GM12878 (cell line): ENCODE measurements at regions not wholly inside any gene's neighbourhood (a gene's known extent, or its start where the extent isn't known, plus 50 kb on each side); places are given as distances from the start of the nearest gene placed in this dataset.

Experiments
- BMI1 ChIP-seq: fragments of 450-650 bp; IDR thresholded peaks from 2 replicates; pipeline ENCODE4 v1.6.1; 2016; ENCODE audit warnings: mild to moderate bottlenecking, moderate library complexity, borderline replicate concordance
- CHD2 ChIP-seq: IDR thresholded peaks from 2 replicates; pipeline ENCODE4 v1.6.1; 2011; ENCODE audit warnings: low read depth, low read length, improper control_type of control experiment, borderline replicate concordance
- MXI1 ChIP-seq: fragments of 150-350 bp; IDR thresholded peaks from 2 replicates; pipeline ENCODE4 v1.6.1; 2011; ENCODE audit warnings: low read depth, mild to moderate bottlenecking, inconsistent platforms, low read length, improper control_type of control experiment
- PKNOX1 ChIP-seq: fragments of 450-650 bp; IDR thresholded peaks from 2 replicates; pipeline ENCODE4 v1.6.1; 2016; ENCODE audit warnings: mild to moderate bottlenecking
- RAD21 ChIP-seq: IDR thresholded peaks from 2 replicates; pipeline ENCODE4 v1.6.1; 2011; ENCODE audit warnings: mild to moderate bottlenecking, low read depth, low read length, moderate library complexity; ENCODE audit not compliant: insufficient read depth
- RELB ChIP-seq: fragments of 450-650 bp; IDR thresholded peaks from 2 replicates; pipeline ENCODE4 v1.6.1; 2017; ENCODE audit warnings: low read depth, mild to moderate bottlenecking, moderate library complexity
- RUNX3 ChIP-seq: IDR thresholded peaks from 2 replicates; pipeline ENCODE4 v1.6.1; 2012; ENCODE audit warnings: low read length, inconsistent platforms
- SMC3 ChIP-seq: IDR thresholded peaks from 2 replicates; pipeline ENCODE4 v1.6.1; 2011; ENCODE audit warnings: low read length, improper control_type of control experiment, borderline replicate concordance
- SRF ChIP-seq, 2 experiments: IDR thresholded peaks; 2 replicates each; pipeline ENCODE4 v1.6.1; 2011; ENCODE audit warnings: low read depth in 2 of 2, low read length in 2 of 2, mild to moderate bottlenecking in 1 of 2, moderate library complexity in 1 of 2
- TARDBP ChIP-seq: IDR thresholded peaks from 2 replicates; pipeline ENCODE4 v1.6.1; 2016; ENCODE audit warnings: borderline replicate concordance
- ZNF384 ChIP-seq: IDR thresholded peaks from 2 replicates; pipeline ENCODE4 v1.6.1; 2012; ENCODE audit warnings: low read depth, mild to moderate bottlenecking, low read length, improper control_type of control experiment, borderline replicate concordance
- ZZZ3 ChIP-seq: IDR thresholded peaks from 2 replicates; pipeline ENCODE4 v1.6.1; 2011; ENCODE audit warnings: low read depth; ENCODE audit not compliant: control insufficient read depth, insufficient read length
- TF ChIP-seq, protein P1 (sequence below): fragments of 150-350 bp; IDR thresholded peaks from 2 replicates; pipeline ENCODE4 v1.6.1; 2014; ENCODE audit warnings: mild to moderate bottlenecking, low read depth, low read length
- TF ChIP-seq, protein P2 (sequence below): IDR thresholded peaks from 2 replicates; pipeline ENCODE4 v1.6.1; 2011; ENCODE audit warnings: mild to moderate bottlenecking, low read depth, low read length, moderate library complexity; ENCODE audit not compliant: insufficient replicate concordance
- TF ChIP-seq, protein P3 (sequence below): fragments of 450-650 bp; IDR thresholded peaks from 2 replicates; pipeline ENCODE4 v1.6.1; 2017; ENCODE audit warnings: mild to moderate bottlenecking, moderate library complexity
- TF ChIP-seq, protein P4 (sequence below): fragments of 450-650 bp; formaldehyde crosslinking; IDR thresholded peaks from 2 replicates; pipeline ENCODE4 v1.4.0; 2022; ENCODE audit warnings: mild to moderate bottlenecking, moderate library complexity

DNA sequence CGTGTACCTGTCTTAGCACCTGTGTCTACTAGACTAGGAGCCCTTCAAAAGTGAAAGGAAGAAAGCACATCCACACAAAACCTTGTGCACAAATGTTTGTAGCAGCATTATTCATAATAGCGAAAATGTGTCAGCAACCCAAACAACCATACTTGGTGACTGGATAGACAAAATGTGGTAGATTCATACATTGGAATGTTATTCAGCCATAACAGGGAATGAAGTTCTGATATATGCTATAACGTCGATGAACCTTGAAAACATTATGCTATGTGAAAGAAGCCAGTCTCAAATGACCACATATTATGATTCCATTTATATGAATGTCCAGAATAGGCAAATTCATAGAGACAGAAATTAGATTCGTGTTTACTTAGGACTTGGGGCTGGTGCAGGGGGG is 57.8 kb upstream of the LARP1 start (continued):
- TF ChIP-seq PKNOX1, result no peak
- TF ChIP-seq, protein P1, sequence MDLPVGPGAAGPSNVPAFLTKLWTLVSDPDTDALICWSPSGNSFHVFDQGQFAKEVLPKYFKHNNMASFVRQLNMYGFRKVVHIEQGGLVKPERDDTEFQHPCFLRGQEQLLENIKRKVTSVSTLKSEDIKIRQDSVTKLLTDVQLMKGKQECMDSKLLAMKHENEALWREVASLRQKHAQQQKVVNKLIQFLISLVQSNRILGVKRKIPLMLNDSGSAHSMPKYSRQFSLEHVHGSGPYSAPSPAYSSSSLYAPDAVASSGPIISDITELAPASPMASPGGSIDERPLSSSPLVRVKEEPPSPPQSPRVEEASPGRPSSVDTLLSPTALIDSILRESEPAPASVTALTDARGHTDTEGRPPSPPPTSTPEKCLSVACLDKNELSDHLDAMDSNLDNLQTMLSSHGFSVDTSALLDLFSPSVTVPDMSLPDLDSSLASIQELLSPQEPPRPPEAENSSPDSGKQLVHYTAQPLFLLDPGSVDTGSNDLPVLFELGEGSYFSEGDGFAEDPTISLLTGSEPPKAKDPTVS, result no peak
- no peak for TF ChIP-seq MXI1
- no peak for TF ChIP-seq RELB
- TF ChIP-seq CHD2, result no peak
- TF ChIP-seq BMI1, result no peak
- TF ChIP-seq, protein P2, sequence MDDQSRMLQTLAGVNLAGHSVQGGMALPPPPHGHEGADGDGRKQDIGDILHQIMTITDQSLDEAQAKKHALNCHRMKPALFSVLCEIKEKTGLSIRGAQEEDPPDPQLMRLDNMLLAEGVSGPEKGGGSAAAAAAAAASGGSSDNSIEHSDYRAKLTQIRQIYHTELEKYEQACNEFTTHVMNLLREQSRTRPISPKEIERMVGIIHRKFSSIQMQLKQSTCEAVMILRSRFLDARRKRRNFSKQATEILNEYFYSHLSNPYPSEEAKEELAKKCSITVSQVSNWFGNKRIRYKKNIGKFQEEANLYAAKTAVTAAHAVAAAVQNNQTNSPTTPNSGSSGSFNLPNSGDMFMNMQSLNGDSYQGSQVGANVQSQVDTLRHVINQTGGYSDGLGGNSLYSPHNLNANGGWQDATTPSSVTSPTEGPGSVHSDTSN, result no peak
- TF ChIP-seq, protein P3, sequence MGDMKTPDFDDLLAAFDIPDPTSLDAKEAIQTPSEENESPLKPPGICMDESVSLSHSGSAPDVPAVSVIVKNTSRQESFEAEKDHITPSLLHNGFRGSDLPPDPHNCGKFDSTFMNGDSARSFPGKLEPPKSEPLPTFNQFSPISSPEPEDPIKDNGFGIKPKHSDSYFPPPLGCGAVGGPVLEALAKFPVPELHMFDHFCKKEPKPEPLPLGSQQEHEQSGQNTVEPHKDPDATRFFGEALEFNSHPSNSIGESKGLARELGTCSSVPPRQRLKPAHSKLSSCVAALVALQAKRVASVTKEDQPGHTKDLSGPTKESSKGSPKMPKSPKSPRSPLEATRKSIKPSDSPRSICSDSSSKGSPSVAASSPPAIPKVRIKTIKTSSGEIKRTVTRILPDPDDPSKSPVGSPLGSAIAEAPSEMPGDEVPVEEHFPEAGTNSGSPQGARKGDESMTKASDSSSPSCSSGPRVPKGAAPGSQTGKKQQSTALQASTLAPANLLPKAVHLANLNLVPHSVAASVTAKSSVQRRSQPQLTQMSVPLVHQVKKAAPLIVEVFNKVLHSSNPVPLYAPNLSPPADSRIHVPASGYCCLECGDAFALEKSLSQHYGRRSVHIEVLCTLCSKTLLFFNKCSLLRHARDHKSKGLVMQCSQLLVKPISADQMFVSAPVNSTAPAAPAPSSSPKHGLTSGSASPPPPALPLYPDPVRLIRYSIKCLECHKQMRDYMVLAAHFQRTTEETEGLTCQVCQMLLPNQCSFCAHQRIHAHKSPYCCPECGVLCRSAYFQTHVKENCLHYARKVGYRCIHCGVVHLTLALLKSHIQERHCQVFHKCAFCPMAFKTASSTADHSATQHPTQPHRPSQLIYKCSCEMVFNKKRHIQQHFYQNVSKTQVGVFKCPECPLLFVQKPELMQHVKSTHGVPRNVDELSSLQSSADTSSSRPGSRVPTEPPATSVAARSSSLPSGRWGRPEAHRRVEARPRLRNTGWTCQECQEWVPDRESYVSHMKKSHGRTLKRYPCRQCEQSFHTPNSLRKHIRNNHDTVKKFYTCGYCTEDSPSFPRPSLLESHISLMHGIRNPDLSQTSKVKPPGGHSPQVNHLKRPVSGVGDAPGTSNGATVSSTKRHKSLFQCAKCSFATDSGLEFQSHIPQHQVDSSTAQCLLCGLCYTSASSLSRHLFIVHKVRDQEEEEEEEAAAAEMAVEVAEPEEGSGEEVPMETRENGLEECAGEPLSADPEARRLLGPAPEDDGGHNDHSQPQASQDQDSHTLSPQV, result no peak
- TF ChIP-seq ZZZ3, result no peak
- no peak for TF ChIP-seq ZNF384
- TF ChIP-seq SRF (IDR thresholded peaks at IDR 0.05; ENCODE audit: low read depth in 2 of 2, low read length in 2 of 2), result no peak
- no peak for TF ChIP-seq TARDBP
- TF ChIP-seq, protein P4, sequence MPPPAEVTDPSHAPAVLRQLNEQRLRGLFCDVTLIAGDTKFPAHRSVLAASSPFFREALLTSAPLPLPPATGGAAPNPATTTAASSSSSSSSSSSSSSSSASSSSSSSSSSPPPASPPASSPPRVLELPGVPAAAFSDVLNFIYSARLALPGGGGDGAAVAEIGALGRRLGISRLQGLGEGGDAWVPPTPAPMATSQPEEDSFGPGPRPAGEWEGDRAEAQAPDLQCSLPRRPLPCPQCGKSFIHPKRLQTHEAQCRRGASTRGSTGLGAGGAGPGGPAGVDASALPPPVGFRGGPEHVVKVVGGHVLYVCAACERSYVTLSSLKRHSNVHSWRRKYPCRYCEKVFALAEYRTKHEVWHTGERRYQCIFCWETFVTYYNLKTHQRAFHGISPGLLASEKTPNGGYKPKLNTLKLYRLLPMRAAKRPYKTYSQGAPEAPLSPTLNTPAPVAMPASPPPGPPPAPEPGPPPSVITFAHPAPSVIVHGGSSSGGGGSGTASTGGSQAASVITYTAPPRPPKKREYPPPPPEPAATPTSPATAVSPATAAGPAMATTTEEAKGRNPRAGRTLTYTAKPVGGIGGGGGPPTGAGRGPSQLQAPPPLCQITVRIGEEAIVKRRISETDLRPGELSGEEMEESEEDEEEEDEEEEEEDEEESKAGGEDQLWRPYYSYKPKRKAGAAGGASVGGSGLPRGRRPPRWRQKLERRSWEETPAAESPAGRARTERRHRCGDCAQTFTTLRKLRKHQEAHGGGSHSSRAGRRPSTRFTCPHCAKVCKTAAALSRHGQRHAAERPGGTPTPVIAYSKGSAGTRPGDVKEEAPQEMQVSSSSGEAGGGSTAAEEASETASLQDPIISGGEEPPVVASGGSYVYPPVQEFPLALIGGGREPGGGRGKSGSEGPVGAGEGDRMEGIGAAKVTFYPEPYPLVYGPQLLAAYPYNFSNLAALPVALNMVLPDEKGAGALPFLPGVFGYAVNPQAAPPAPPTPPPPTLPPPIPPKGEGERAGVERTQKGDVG (CRISPR knock-in tag), result no peak
- no peak for TF ChIP-seq RAD21
- no peak for TF ChIP-seq SMC3
- TF ChIP-seq RUNX3, result no peak
